Right cardiac atrium (tissue), 5 donors: ENCODE measurements at regions not wholly inside any gene's neighbourhood (a gene's known extent, or its start where the extent isn't known, plus 50 kb on each side); places are given as distances from the start of the nearest gene placed in this dataset.

Experiments
- ATAC-seq, 2 donors: fragments of 200-7000 bp; cut with Tn5 transposase; one replicate each; pipeline versions ENCODE4 v1.8.0 to v1.9.1; 2020; ENCODE audit warnings: moderate library complexity in 2 of 2, mild to moderate bottlenecking in 1 of 2
- DNase-seq, 3 donors: peaks; one replicate each; pipeline ENCODE4 v3.0.0-alpha.2; 2020
- H3K27ac ChIP-seq: one replicate; pipeline ENCODE4 v1.5.1; 2013; ENCODE audit warnings: mild to moderate bottlenecking, low read length, control low read depth, moderate library complexity
- H3K27me3 ChIP-seq: one replicate; pipeline ENCODE4 v1.6.1; 2013; ENCODE audit not compliant: control insufficient read depth, insufficient read depth
- H3K4me1 ChIP-seq: one replicate; pipeline ENCODE4 v1.6.1; 2013; ENCODE audit warnings: low read length; ENCODE audit not compliant: control insufficient read depth, insufficient read depth
- H3K4me3 ChIP-seq: one replicate; pipeline ENCODE4 v1.5.1; 2013; ENCODE audit warnings: low read length, control low read depth
- H3K9me3 ChIP-seq: one replicate; pipeline ENCODE4 v1.6.1; 2013; ENCODE audit warnings: low read length; ENCODE audit not compliant: control insufficient read depth
- WGBS: extraction: QIAGEN DNeasy Blood & Tissue Kit; methylation state at CpG from one replicate; pipeline ENCODE4 v1.1.7; 2013; 5-methylcytosine and 5-hydroxymethylcytosine counted together
- intact Hi-C, 4 donors: fragments of 100-400 bp; cut with DNase I; formaldehyde crosslinking; loops; one replicate each; pipeline versions ENCODE4 v1.11.0 to v1.14.0; 2022 to 2023
- donor health status: healthy with polysubstance abuse.
- donor health status: DM: no; HTN: yes; CAD: no.
- donor health status: DM: no; HTN: no; CAD: no.
- donor health status: DM: no; HTN: yes; CAD: no; lungs with severe emphysema.
- donor health status: DM: yes; HTN: yes; CAD: no.

DNA sequence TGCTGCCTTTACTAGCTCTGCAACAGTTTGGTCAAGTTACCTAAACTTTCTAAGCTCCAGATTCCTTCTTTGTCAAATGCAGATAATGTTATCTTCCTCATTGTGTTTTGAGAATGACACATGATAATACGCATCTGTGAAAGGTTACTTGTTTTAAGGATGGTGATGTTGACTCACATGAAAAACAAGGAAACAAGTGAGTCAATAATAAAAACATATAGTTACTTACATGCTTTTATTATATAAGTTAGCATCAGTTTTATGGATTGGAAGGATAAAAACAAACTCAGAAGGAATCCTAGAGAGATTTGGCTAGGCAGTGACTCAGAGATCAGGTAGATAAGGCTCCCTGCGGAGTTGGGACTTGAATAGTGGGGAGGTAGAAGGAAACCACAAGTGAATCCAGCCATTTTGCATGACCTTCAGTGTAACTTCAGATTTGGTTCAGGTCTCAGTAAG is 144.6 kb downstream of the LMO4 start:
- Histone ChIP-seq H3K4me3 (no peak overlapping the region), H3K4me1 (no peaks in the 10 kb centered on the region), H3K27me3 (no peaks in the 10 kb centered on the region), H3K27ac (no peak overlapping the region), H3K9me3 (no peaks in the 10 kb centered on the region)
- ATAC-seq, result no peak
- intact Hi-C loops, result no loop called here
- no peak for DNase-seq
- 83% methylated on average over 2 of the region's 2 CpGs for WGBS

DNA sequence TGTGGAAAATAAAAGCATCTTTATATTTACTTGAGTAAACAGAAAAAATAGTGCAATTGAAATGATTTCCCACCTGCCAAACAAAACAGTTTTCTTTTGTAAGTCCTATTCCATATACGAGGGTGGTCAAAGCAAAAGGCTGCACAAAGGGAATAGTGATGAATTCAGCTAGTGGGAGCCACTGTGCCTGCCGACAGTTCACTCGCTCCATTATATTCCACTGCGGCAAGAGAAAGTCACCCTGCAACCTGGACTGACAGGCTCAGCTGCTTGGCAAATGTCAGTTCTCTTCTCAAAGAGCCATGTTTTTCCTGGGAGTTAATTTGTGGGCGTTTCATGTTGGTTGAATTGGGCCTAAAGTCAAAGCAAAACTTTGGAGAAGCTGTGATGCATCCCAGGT is 145.4 kb downstream of the LMO4 start:
- H3K4me1 ChIP-seq, result no peaks in the 10 kb centered on the region
- H3K9me3 ChIP-seq, result no peaks in the 10 kb centered on the region
- no peak overlapping the region for H3K4me3 ChIP-seq
- DNase-seq, result no peak
- no peaks in the 10 kb centered on the region for H3K27me3 ChIP-seq
- intact Hi-C loops, result no loop called here
- WGBS, result 68% methylated on average over 5 of the region's 5 CpGs
- no peak for ATAC-seq
- H3K27ac ChIP-seq, result no peak overlapping the region

- H3K27me3 ChIP-seq, result no peaks in the 10 kb centered on the region
- H3K4me1 ChIP-seq, result no peaks in the 10 kb centered on the region
- ATAC-seq, result peak; percentile 37 to 94
- no peak overlapping the region for H3K4me3 ChIP-seq
- H3K27ac ChIP-seq, result no peak overlapping the region
- WGBS, result 34% methylated on average over 3 of the region's 3 CpGs
- intact Hi-C loops, result no loop called here
- no peaks in the 10 kb centered on the region for H3K9me3 ChIP-seq
- peak; percentile 52 to 85 (median 58) for DNase-seq
Measured at GRCh38 chr1:87478231-87478630, 149.6 kb downstream of the LMO4 start.

GRCh38 chr1:87495147-87495546 is 166.5 kb downstream of the LMO4 start:
- no peak for ATAC-seq
- Histone ChIP-seq H3K27ac (no peak overlapping the region), H3K4me3 (no peak overlapping the region), H3K4me1 (no peaks in the 10 kb centered on the region), H3K9me3 (no peaks in the 10 kb centered on the region), H3K27me3 (no peaks in the 10 kb centered on the region)
- no peak for DNase-seq
- intact Hi-C loops, result no loop called here
- 93% methylated on average over 3 of the region's 3 CpGs for WGBS

DNA sequence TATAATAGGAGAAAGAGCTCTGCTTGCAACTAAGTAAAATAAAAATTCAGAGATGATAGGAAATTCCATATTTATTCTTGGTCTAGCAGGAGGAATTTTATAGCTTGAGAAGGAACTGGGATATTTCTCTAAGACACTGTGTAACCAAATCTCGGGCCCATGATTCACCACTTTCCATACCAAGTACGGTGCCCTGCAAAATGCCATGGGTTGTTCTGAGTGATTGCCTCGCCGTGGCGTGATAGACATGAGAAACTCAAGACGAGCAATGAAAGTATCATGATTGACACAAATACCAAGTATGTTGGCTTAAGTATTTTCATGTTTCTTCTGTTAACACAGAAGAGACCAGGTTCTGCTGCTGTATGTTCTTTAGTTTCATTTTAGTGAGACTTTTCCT is 167.2 kb downstream of the LMO4 start:
- DNase-seq, result no peak
- ATAC-seq, result no peak
- no peaks in the 10 kb centered on the region for H3K27me3 ChIP-seq
- no peak overlapping the region for H3K4me3 ChIP-seq
- intact Hi-C loops, result no loop called here
- H3K27ac ChIP-seq, result no peak overlapping the region
- WGBS, result 90% methylated on average over 6 of the region's 6 CpGs
- no peaks in the 10 kb centered on the region for H3K9me3 ChIP-seq
- H3K4me1 ChIP-seq, result no peaks in the 10 kb centered on the region

DNA sequence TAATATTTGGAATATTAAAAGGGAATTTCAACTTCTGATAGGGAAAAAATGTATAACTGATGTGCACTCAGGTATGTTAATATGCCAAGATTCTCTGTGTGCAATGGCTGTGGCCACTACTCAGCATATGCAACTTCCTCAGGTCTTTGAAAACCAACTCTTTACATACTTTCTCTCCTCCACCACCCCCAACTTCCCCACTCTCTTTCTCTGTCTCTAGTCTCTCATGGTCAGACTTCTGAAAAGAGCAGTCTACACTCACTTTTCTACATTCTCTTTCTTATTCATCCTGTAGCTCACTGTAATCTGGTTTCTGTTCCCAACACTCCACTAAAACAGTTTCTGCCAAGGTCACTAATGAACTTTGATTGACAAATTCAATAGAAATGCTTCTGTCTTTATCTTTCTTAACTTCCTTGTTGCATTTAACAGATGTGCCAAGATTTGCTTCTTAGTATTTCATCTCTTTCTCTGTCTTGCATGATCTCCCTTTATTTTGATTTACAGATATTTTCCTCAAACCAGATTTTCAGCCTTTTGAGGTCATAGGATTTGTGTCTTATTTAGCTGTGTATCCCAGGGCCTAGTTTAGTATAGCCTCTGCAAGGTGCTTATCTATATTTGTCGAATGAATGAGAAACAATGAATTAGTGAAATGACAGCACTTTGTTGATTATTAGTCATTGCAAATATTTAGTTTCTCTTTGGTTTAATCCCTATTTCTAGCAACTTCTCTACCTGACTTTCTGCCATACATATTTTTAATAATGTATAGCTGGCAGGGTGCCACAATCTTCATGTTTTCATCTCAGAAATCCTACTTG is 168.9 kb downstream of the LMO4 start:
- H3K4me1 ChIP-seq, result no peaks in the 10 kb centered on the region
- H3K27ac ChIP-seq, result no peak overlapping the region
- H3K4me3 ChIP-seq, result no peak overlapping the region
- no peaks in the 10 kb centered on the region for H3K9me3 ChIP-seq
- H3K27me3 ChIP-seq, result no peaks in the 10 kb centered on the region
- intact Hi-C loops, result no loop called here
- 56% methylated on average over 1 of the region's 1 CpG for WGBS
- ATAC-seq (no peak), DNase-seq (no peak)

DNA sequence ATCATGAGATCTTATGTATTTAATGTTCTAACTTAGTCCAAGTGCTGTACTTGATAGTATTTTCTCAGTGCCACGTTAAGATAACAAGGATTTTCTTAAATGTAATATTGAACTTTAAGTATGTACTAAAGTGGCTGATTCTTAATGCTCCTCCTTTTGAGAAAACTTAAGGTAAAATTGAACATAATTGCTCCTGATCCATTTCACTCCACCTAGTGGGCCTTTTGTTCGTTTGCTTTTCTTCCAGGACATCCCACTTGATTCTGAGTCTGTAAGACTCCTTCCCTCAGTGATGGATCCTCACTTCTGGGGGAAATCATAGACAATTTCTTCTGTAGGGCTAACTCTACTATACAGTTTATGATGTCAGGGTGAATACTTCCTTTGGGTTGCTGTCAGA is 173.1 kb downstream of the LMO4 start:
- Histone ChIP-seq H3K4me3 (no peak overlapping the region), H3K27ac (no peak overlapping the region), H3K4me1 (no peaks in the 10 kb centered on the region), H3K27me3 (no peaks in the 10 kb centered on the region), H3K9me3 (no peaks in the 10 kb centered on the region)
- intact Hi-C loops, result no loop called here
- 56% methylated on average over 2 of the region's 2 CpGs for WGBS
- ATAC-seq (no peak), DNase-seq (no peak)

- DNase-seq (no peak), ATAC-seq (no peak)
- no peaks in the 10 kb centered on the region for H3K4me1 ChIP-seq
- H3K27ac ChIP-seq, result no peak overlapping the region
- no peaks in the 10 kb centered on the region for H3K9me3 ChIP-seq
- intact Hi-C loops, result no loop called here
- H3K4me3 ChIP-seq, result no peak overlapping the region
- 85% methylated on average over 9 of the region's 9 CpGs for WGBS
- H3K27me3 ChIP-seq, result no peaks in the 10 kb centered on the region
Measured at GRCh38 chr1:87505391-87505983, 176.8 kb downstream of the LMO4 start.

GRCh38 chr1:87506147-87506546 is 177.5 kb downstream of the LMO4 start:
- Histone ChIP-seq H3K4me1 (no peaks in the 10 kb centered on the region), H3K9me3 (no peaks in the 10 kb centered on the region), H3K27me3 (no peaks in the 10 kb centered on the region), H3K4me3 (no peak overlapping the region), H3K27ac (no peak overlapping the region)
- DNase-seq (no peak), ATAC-seq (no peak)
- intact Hi-C loops, result no loop called here
- WGBS, result 79% methylated on average over 8 of the region's 8 CpGs

DNA sequence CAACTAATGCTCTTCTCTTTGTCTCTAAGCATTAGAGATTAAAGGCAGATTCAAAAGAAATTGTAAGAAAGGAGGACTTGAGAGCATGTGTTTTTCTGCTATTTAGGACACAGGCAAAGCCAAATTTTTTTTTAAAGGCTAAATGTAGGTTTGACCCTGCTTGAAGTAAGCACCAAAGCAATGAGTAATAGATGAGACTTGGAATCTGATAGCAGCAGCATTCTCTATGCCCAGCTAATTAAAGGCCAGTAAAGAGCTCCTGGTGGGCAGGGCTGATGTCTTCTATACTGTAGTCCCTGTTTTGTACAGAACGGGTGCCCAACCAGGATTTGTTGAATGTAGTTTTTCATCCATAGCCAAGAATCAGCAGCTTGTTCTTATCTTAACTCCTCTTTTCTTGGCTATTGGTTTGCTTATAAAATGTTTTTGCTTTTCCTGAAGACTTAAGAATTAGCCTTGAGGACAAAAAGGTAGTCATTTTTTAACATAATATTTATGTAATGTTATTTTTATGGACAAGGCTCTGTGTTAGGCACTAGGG is 179.6 kb downstream of the LMO4 start:
- ATAC-seq (no peak), DNase-seq (no peak)
- intact Hi-C loops, result no loop called here
- no peaks in the 10 kb centered on the region for H3K27me3 ChIP-seq
- H3K4me1 ChIP-seq, result no peaks in the 10 kb centered on the region
- no peak overlapping the region for H3K27ac ChIP-seq
- no peaks in the 10 kb centered on the region for H3K9me3 ChIP-seq
- no peak overlapping the region for H3K4me3 ChIP-seq
- WGBS, result 48% methylated on average over 1 of the region's 1 CpG

GRCh38 chr1:87510540-87510939 is 181.9 kb downstream of the LMO4 start:
- intact Hi-C loops, result no loop called here
- no peaks in the 10 kb centered on the region for H3K4me1 ChIP-seq
- no peaks in the 10 kb centered on the region for H3K27me3 ChIP-seq
- ATAC-seq (no peak), DNase-seq (no peak)
- 91% methylated on average over 3 of the region's 3 CpGs for WGBS
- no peak overlapping the region for H3K27ac ChIP-seq
- H3K4me3 ChIP-seq, result no peak overlapping the region
- H3K9me3 ChIP-seq, result no peaks in the 10 kb centered on the region
